OCI-M2 (cell line): ENCODE measurements at regions not wholly inside any gene's neighbourhood (a gene's known extent, or its start where the extent isn't known, plus 50 kb on each side); places are given as distances from the start of the nearest gene placed in this dataset.

Source experiments
- DNase-seq: peaks from one replicate; lab custom pipeline; 2025; ENCODE audit not compliant: unreplicated experiment; lab: John Stamatoyannopoulos, UW

DNA sequence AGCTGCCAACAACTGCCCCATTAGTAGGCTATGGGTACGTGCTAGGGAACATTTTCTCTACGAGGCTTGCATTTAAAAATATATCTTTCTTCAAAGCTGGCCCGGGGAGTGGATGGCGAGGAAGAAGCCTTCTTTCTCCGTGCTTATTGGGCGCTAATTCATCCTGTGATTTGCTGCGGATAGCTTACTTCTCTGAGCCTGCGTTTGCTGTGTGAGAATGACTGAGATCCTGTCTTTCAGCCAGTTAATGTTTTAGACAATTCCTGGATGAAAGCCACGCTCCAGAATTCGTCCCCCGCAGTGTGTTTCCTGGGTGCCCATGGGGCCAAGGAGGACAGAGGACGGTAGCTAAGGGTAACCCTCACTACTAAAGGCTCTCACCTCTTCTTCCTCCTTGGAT lies 57.8 kb upstream of the TARBP1 start:
- DNase-seq = no peak

DNA sequence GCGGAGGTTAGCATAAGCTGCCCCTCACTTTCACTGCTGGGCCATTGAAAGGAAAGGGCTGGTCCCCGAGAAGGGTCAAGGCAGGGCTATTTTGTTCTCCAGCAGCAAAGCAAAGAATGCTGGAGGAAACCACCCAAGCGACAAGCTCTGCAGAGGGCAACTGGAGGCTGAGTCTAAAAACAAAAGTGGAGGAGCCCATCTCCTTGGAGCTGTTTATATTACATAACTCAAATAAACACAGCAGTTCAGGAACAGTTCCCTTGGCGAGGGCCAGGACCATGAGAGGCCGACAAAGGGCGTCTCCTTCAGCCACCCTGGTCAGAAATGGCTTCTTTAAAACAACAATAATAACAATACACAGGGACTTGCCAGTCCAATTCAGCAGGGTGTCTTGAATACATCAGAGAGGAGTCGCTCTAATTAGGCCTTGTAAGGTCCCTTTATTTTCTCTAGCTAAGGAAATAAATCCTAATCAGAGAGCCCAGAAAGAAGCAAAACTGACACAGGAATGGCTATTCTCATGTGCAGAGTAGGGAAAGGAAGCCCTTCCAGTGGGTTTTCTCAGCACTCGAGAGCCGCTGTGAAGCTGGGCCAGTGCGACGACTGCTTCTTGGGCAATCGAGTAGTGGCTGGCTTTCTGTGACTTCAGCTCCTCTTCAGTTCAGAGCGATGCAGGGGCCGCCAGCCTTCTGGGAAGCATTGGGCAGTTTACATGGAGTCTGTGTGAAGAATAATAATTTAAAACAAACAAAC lies 57.0 kb upstream of the TARBP1 start:
- no peak for DNase-seq

DNA sequence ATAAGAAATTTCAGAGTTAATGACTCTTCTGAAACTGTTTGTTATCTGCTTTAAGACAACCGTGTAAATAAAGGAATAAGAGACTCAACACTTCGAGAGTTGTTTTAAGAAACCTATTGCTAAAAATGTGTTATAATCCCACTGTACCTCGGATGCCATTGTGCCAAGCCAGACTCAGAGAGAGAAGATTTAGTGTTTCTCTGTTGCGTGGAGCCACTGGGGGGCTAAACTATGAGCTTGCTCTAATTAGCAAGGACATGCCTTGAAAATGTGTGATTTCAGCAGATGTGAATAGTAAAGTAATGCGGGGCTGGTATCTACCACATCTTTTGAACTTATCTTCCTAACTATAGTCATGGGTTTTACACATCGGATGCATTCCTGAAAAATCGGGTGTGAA lies 56.2 kb upstream of the TARBP1 start:
- DNase-seq = no peak

DNA sequence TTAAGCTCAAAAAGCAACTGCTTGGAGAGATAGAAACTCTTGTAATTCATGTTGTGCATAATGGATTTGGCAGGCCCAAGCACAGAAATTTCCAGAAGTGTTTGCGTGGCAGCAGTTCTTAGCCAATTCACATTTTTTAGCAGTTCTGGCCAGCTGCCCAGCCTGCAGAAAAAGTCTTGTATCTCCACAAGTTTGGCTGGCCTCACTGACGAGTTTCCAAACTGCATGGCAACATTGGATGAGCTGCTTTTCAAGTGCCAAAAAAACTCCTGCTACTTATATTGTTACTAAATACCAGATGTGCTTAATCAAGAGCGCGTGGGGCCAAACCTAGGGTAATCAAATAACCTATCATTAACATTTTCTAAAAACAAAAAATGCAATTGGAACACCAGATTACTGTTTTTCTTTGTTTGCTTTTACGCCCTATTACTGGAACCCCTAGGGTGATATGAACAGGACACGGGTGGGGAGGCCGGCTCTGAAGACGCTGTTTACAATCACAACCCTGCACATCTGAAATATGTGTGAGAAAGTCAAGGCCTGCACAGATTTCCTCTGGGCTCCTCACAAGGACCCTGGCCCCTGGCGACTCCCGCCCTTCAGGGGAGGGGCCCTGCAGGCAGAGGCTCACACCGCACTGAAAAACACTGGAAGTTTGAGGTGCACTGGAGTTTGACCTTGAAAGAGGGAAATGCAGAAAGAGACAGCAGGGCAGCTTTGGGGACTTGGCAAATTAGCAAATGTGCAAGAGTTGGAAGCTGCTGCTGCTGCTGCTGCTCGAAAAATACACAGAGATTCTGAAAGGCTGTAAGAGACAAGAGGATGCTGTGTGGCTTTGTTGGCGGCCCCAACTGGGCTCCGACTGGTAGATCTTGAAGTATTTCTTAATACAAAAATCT lies 55.2 kb upstream of the TARBP1 start:
- DNase-seq = no peak

DNA sequence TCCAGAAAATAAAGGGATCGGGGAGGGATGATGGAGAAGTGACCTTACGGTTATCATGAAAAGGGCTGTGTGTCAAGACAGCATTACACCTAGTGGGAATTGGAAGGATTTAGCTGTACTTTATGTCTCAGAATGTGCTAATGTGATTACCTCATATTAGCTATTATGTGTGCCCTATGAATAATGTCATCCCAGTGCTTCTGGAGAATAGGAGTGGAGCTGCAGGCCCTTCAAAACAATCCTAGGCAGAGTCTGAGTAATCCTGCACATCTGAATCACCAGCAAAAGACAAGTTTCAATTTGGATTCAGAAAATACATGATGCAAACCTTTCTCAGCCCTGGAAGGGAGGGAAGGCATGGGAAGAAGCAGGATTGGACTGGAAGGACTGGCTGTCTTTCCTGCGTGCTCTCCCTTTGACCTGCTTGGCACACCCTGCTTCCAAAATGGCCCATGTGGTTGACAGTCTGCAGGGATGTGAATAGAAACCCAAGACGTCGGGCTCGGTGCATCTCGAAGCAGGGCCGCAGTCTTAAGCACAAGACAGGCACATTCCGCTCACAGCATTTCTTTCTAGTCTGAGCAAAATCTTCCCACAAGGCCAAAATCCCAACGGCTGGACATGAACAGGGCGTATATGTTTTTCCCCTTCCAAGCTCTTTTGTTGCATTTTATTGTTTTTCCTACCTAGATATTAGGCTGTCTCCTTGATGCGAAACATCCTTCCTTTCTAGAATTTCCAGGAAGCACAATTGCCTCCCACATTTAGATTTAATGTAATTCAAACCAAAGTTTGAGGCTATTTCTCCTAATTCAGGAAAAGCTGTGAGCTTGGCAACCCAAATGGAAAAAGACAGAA lies 54.3 kb upstream of the TARBP1 start:
- no peak for DNase-seq

DNA sequence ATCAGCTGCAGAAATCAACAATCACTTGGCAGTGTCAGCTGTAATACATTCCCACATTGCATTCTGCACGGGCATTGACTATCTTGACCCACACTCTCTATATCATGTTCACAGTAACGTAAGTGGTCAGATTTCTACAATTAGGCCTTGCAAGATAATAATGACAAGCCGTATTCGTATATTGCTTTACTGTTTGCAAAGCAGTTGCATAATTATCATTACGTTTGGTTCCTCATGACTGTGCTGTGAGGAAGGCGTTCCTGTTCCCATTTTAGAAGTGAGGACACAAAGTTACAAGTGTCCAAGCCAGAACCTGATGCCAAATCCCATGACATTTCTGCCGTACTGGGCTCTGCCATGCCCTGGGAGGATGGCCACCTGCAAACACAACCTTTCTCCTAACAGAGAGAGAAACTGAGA lies 53.5 kb upstream of the TARBP1 start:
- no peak for DNase-seq

DNA sequence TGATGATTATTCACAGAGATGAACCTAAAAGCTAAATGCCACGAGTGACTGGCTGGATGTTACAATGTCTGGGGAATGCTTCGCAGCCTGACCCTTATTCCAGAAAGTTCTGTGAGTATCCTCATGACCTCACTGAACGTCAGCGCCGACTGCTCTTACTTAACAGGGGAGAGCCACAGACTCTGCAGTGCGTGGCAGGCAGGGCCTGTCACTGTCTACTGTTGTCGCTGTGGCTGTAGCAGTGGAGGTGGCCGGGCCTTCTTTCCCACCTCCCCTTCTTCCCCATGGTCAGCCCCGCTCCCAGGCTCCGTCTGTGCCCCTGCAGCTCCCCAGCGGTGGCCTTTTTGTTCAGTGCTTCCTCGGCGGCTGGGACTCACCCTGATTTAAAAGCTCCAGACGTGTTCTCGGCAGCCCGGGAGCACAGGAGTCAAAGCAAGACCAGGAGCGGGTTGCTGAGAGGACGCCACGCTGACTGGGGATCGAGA lies 52.2 kb upstream of the TARBP1 start:
- no peak for DNase-seq

DNA sequence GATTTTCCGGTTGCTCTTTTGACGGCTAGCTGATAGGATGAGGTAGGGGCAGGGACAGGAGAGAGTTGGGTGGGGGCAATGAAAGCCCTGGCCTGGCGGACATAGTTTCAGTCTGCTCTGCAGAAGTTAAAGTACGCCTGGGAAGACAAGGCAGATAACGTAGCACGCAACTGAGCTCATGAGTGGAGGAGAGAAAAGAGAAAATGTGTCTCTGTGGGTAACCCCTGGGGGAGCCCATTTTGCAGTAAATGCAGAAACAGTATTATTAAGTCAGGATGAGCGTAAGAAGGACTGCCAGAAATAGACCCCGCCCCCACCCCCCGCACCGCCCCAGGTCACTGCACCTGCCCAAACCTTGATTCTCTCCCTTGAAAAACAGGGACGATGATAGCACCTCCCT lies 51.7 kb upstream of the TARBP1 start:
- no peak for DNase-seq

DNA sequence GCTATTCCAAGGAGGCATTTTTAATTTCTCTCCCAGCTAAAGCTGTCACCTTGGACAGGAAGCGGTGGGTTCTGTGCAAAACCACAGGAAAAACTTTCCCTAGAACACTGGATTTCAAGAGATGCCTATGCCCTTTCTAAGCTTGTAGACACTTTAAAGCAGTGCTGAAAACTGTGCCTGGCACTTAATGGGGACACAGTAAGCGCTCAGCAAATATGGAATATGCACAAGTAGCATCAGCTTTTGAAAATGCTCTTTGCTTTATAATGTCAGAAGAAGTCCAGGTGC lies 50.9 kb upstream of the TARBP1 start:
- no peak for DNase-seq

DNA sequence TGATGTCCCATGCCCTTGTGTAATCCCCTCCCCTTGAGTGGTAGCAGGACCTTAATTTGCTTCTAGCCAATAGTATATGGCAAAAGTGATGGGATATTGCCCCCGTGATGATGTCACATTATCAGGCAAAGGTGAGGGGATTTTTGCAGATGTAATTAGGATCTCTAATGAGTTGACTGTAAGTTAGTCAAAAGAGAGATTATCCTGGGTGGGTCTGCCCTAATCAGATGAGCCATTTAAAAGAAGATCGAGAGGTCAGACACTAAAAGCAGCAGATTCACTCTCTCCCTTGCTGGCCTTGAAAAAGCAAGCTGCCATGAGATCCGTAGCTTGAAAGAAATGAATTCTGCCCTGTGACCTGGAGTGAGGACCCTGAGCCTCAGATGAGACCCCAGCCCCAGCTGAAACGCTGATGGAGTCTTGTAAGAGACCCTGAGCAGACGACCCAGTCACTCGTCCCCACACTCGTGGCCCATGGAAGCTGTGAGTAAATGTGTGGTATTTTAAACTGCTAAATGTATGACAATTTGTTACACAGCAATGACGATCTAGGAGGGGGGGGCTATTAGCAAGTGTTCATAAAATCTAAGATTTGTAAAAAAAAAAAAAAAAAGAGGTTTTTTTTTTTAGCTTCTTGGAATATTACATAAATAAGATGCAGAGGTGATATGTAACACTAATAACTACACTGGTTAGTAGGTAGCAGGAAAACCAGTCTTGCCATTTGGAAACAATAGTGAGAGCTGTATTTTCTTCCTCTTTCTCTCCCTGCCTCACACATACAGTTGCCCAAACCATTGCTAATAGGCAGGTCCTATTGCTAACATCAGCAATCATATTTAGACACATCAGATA lies 50.3 kb upstream of the TARBP1 start:
- no peak for DNase-seq
